Panc1 (cell line): ENCODE measurements at regions not wholly inside any gene's neighbourhood (a gene's known extent, or its start where the extent isn't known, plus 50 kb on each side); places are given as distances from the start of the nearest gene placed in this dataset.

Experiments used
- ATAC-seq: fragments of 200-7000 bp; cut with Tn5 transposase; 2 replicates; pipeline ENCODE4 v1.9.1; 2020; ENCODE audit warnings: mild to moderate bottlenecking, moderate library complexity
- BruUV-seq: library from RNA; stranded (reverse); fragments of 400-500 nt; replicated peaks from 2 replicates; lab custom pipeline; 2021; lab: Mats Ljungman, UMichigan
- CTCF ChIA-PET: fragments of 300-600 bp; sonication (Branson Sonifier 250); formaldehyde crosslinking; loops from one replicate; lab custom pipeline; 2022; ENCODE audit warnings: antibody characterized with exemption; lab: Charles Lee
- POLR2A ChIA-PET: fragments of 300-600 bp; sonication (Branson Sonifier 250); formaldehyde crosslinking; loops from one replicate; lab custom pipeline; 2022; ENCODE audit warnings: antibody characterized with exemption; lab: Charles Lee
- DNase-seq: peaks from one replicate; pipeline ENCODE4 v3.0.0-alpha.2; 2010; ENCODE audit warnings: low read depth, low spot score
- H3K27ac ChIP-seq: 2 replicates; pipeline ENCODE4 v1.5.1; 2011; ENCODE audit warnings: mild to moderate bottlenecking, low read length, inconsistent platforms
- H3K27me3 ChIP-seq: fragments of 200-500 bp; sonication (Bioruptor generic); 2 replicates; pipeline ENCODE4 v1.6.0; 2014; ENCODE audit warnings: low read length, inconsistent platforms; ENCODE audit not compliant: control insufficient read depth, insufficient read depth
- H3K36me3 ChIP-seq: fragments of 200-500 bp; sonication (Bioruptor generic); 2 replicates; pipeline ENCODE4 v1.5.1; 2014; ENCODE audit warnings: inconsistent platforms, mild to moderate bottlenecking, low read length, moderate library complexity; ENCODE audit not compliant: control insufficient read depth, insufficient read depth
- H3K4me1 ChIP-seq: 2 replicates; pipeline ENCODE4 v1.5.1; 2011; ENCODE audit warnings: inconsistent platforms, mild to moderate bottlenecking, low read length, moderate library complexity; ENCODE audit not compliant: control insufficient read depth, insufficient read depth
- H3K4me3 ChIP-seq, 2 experiments: 2 replicates each; pipeline ENCODE4 v1.5.1; 2011 to 2012; ENCODE audit warnings: low read depth in 2 of 2, low read length in 2 of 2, mild to moderate bottlenecking in 2 of 2, inconsistent platforms in 1 of 2, moderate library complexity in 1 of 2
- H3K9me3 ChIP-seq: fragments of 200-500 bp; sonication (Bioruptor generic); 2 replicates; pipeline ENCODE4 v1.5.1; 2014; ENCODE audit warnings: low read depth, mild to moderate bottlenecking, inconsistent platforms, low read length, moderate library complexity; ENCODE audit not compliant: control insufficient read depth, insufficient read depth
- POLR2AphosphoS5 ChIP-seq: IDR thresholded peaks from 2 replicates; pipeline ENCODE4 v1.6.1; 2012; ENCODE audit warnings: mild to moderate bottlenecking, low read depth, low read length, moderate library complexity
- SIN3A ChIP-seq: IDR thresholded peaks from 2 replicates; pipeline ENCODE4 v1.6.1; 2012; ENCODE audit warnings: low read depth, mild to moderate bottlenecking, low read length, moderate library complexity, borderline replicate concordance; ENCODE audit not compliant: insufficient read depth
- TCF7L2 ChIP-seq: IDR thresholded peaks from 2 replicates; pipeline ENCODE4 v1.6.1; 2011; ENCODE audit warnings: mild to moderate bottlenecking, low read depth, low read length, inconsistent platforms
- in situ Hi-C: cut with HindIII; loops from 2 replicates; pipeline ENCODE4 v1.10.0; 2016; ENCODE audit warnings: low sequenced_read_pairs, low pct_unique_long_range_greater_than_20kb
- intact Hi-C: fragments of 100-400 bp; cut with micrococcal nuclease; formaldehyde crosslinking; loops from one replicate; pipeline ENCODE4 v1.10.0; 2022; ENCODE audit not compliant: unreplicated experiment
- TF ChIP-seq, protein P1 (sequence below): fragments of 450-650 bp; IDR thresholded peaks from 2 replicates; pipeline ENCODE4 v1.5.1; 2017; ENCODE audit warnings: mild to moderate bottlenecking
- TF ChIP-seq, protein P2 (sequence below), 2 experiments: IDR thresholded peaks; 2 replicates each; pipeline ENCODE4 v1.6.1; 2011 to 2012; ENCODE audit warnings: low read depth in 2 of 2, control low read depth in 1 of 2, low read length in 1 of 2, mild to moderate bottlenecking in 1 of 2, moderate library complexity in 1 of 2; ENCODE audit not compliant: insufficient read depth in 1 of 2

DNA sequence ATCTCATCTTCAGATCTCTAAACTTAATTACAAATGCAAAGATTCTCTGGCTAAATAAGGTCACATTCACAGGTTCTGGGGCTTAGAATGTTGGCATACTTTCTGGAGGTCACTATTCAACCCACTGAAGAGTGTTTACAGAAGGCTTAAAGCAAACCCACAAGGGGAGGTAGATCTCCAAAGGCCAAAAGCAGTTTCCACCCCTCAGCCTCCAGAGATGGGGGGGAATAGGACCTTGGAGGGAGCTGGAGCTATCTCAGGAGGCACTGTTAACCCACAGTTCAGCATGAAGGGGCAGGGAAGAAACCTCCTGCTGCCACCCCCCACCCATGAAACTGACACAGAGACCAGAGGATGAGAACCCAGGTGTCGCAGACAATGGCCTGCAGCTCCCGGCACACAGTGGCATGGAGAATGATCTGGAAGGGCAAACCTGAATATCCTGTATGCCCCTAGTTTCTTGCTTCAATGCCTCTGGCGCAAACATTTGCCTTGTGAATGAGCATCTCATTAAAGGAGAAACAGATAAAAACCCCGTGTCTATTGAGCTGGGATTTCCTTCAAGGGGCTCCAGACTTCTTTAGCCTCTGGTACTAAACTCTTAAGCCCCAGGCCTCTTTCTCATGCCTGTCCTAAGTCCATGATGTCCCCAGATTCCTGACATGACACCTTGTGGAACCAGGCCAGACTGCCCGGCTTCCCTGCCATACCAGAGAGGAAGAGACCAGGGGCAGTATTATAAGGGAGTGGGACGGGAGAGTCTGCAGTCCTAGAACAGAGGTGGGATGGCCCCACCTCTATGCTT lies 103.1 kb upstream of the CDH5 start:
- TF ChIP-seq, protein P1, sequence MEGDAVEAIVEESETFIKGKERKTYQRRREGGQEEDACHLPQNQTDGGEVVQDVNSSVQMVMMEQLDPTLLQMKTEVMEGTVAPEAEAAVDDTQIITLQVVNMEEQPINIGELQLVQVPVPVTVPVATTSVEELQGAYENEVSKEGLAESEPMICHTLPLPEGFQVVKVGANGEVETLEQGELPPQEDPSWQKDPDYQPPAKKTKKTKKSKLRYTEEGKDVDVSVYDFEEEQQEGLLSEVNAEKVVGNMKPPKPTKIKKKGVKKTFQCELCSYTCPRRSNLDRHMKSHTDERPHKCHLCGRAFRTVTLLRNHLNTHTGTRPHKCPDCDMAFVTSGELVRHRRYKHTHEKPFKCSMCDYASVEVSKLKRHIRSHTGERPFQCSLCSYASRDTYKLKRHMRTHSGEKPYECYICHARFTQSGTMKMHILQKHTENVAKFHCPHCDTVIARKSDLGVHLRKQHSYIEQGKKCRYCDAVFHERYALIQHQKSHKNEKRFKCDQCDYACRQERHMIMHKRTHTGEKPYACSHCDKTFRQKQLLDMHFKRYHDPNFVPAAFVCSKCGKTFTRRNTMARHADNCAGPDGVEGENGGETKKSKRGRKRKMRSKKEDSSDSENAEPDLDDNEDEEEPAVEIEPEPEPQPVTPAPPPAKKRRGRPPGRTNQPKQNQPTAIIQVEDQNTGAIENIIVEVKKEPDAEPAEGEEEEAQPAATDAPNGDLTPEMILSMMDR: no peak
- no peak for TF ChIP-seq POLR2AphosphoS5
- no peak for TF ChIP-seq SIN3A
- TF ChIP-seq, protein P2, sequence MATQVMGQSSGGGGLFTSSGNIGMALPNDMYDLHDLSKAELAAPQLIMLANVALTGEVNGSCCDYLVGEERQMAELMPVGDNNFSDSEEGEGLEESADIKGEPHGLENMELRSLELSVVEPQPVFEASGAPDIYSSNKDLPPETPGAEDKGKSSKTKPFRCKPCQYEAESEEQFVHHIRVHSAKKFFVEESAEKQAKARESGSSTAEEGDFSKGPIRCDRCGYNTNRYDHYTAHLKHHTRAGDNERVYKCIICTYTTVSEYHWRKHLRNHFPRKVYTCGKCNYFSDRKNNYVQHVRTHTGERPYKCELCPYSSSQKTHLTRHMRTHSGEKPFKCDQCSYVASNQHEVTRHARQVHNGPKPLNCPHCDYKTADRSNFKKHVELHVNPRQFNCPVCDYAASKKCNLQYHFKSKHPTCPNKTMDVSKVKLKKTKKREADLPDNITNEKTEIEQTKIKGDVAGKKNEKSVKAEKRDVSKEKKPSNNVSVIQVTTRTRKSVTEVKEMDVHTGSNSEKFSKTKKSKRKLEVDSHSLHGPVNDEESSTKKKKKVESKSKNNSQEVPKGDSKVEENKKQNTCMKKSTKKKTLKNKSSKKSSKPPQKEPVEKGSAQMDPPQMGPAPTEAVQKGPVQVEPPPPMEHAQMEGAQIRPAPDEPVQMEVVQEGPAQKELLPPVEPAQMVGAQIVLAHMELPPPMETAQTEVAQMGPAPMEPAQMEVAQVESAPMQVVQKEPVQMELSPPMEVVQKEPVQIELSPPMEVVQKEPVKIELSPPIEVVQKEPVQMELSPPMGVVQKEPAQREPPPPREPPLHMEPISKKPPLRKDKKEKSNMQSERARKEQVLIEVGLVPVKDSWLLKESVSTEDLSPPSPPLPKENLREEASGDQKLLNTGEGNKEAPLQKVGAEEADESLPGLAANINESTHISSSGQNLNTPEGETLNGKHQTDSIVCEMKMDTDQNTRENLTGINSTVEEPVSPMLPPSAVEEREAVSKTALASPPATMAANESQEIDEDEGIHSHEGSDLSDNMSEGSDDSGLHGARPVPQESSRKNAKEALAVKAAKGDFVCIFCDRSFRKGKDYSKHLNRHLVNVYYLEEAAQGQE (IDR thresholded peaks at IDR 0.05; ENCODE audit: insufficient read depth in 1 of 2, low read depth in 2 of 2, low read length in 1 of 2): no peak
- TF ChIP-seq TCF7L2: no peak
- Histone ChIP-seq H3K4me3 (no peak overlapping the region), H3K9me3 (no peaks in the 10 kb centered on the region), H3K36me3 (no peaks in the 10 kb centered on the region), H3K27me3 (no peaks in the 10 kb centered on the region), H3K4me1 (no peaks in the 10 kb centered on the region), H3K27ac (no peak overlapping the region)
- in situ Hi-C loops: no loop called here
- no TSS peak for BruUV-seq
- ATAC-seq (no peak), DNase-seq (no peak)
- CTCF ChIA-PET: no interaction called here
- POLR2A ChIA-PET: no interaction called here
- intact Hi-C loops: no loop called here

DNA sequence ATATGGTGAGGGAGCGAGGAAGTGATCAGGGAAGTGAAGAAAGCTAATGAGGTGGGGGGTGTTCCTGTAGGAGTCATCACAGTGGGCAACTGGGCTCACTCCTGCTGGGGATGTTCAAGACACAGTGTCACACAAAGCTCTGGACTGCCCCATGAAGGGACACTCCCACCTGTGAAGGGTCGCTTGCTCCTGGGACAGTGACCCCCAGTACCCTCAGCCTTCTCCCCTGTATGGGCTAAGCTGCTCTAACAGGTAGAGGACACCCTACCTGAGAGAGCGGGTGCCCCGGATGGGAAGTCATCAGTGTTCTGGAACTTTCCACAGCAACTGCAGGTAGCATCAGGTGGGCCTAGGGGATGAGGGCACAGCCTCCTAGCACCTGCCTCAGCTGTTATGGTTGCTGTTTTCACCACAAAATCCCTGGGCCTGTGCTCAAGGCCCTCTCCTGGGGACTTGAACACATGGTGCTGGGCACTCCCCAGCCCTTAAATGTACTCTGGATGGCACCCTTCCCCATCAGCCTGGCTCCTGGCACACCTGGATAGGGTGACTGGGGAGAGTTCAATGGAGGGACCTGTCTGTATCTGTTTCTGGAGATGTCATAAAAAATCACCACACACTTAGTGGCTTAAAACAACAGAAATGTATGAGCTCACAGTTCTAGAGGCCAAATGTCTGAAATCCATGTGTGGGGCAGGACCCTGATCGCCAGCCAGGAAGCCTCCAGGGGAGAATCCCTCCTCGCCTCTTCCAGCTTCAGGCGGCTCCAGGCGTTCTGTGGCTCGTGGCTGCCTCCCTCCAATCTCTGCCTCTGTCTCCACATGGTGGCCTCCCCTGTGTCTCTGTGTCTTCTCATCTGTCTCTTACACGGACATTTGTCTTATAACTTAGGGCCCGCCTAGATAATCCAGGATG lies 104.0 kb upstream of the CDH5 start:
- Histone ChIP-seq H3K27ac (no peak overlapping the region), H3K36me3 (no peaks in the 10 kb centered on the region), H3K27me3 (no peaks in the 10 kb centered on the region), H3K9me3 (no peaks in the 10 kb centered on the region), H3K4me1 (no peaks in the 10 kb centered on the region), H3K4me3 (no peak overlapping the region)
- TF ChIP-seq, protein P1: no peak
- no peak for TF ChIP-seq TCF7L2
- TF ChIP-seq, protein P2 (IDR thresholded peaks at IDR 0.05; ENCODE audit: insufficient read depth in 1 of 2, low read depth in 2 of 2, low read length in 1 of 2): no peak
- TF ChIP-seq SIN3A: no peak
- TF ChIP-seq POLR2AphosphoS5: no peak
- ChIA-PET CTCF (no interaction called here), POLR2A (no interaction called here)
- DNase-seq (no peak), ATAC-seq (no peak)
- intact Hi-C loops (no loop called here), in situ Hi-C loops (no loop called here)
- BruUV-seq: no TSS peak
